ENCODE measurements at regions not wholly inside any gene's neighbourhood (a gene's known extent, or its start where the extent isn't known, plus 50 kb on each side); places are given as distances from the start of the nearest gene placed in this dataset.
"Not testable (repeated sequence)": the region's sequence is repeated elsewhere in the genome, so short reads cannot be mapped to it uniquely, and the experiment has no call there.

DNA sequence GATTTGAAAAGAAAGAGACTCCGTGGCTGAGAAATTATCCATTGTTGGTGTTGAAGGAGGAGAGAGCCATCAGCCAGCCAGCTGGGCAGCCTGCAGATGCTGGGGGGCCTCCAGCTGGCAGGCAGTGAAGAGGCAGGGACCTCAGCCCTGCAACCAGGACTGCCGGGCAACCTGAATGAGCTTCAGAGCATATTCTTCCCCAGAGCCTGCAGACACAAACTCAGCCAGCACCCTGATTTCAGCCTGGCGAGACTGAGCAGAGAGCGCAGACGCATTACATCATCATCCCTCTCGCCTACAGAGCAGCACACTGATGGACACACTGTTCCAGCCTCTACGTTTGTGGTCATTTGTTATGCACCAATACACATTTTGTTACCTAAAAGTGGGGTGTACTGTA, 150.7 kb upstream of the RAB6C start:
- no peaks in the 10 kb centered on the region for H3K27me3 ChIP-seq (ENCODE audit: control insufficient read depth, insufficient read depth, low read length)
- no peak overlapping the region for H3K4me3 ChIP-seq (ENCODE audit: low read depth, low read length)
- H3K36me3 ChIP-seq (ENCODE audit: control insufficient read depth, insufficient read depth, low read length) = no peaks in the 10 kb centered on the region
- H3K27ac ChIP-seq = no peak overlapping the region
- no peak overlapping the region for H2AFZ ChIP-seq
- no peak overlapping the region for H3K9ac ChIP-seq
- H3K9me3 ChIP-seq (ENCODE audit: control insufficient read depth, low read length) = peaks cover 2% of the 10 kb centered on the region
- no peaks in the 10 kb centered on the region for H3K4me1 ChIP-seq
- TF ChIP-seq, protein P1, sequence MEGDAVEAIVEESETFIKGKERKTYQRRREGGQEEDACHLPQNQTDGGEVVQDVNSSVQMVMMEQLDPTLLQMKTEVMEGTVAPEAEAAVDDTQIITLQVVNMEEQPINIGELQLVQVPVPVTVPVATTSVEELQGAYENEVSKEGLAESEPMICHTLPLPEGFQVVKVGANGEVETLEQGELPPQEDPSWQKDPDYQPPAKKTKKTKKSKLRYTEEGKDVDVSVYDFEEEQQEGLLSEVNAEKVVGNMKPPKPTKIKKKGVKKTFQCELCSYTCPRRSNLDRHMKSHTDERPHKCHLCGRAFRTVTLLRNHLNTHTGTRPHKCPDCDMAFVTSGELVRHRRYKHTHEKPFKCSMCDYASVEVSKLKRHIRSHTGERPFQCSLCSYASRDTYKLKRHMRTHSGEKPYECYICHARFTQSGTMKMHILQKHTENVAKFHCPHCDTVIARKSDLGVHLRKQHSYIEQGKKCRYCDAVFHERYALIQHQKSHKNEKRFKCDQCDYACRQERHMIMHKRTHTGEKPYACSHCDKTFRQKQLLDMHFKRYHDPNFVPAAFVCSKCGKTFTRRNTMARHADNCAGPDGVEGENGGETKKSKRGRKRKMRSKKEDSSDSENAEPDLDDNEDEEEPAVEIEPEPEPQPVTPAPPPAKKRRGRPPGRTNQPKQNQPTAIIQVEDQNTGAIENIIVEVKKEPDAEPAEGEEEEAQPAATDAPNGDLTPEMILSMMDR (IDR thresholded peaks at IDR 0.05) = no peak
- no peak overlapping the region for H3K4me2 ChIP-seq (ENCODE audit: low read length)
- no peaks in the 10 kb centered on the region for H3K79me2 ChIP-seq

DNA sequence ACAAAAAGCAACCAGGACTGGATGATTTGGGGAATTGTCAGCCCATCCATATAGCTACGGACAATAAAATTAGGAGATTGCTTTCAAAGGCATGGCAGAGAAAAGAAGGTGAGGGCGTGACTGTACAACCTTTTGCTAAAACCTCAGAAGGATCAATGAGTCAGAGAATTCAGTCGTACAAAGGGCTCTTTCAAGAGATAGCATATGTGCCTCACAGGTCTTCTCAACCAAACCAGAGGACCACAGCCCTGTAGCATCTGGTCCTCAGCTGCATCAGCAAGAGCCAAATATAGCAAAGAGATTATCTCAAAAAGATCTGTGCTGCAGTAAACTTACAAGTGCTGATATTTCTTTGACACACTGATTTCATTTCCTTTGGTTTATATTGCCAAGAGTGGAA, 149.9 kb upstream of the RAB6C start:
- H3K9ac ChIP-seq = no peak overlapping the region
- TF ChIP-seq, protein P1 (IDR thresholded peaks at IDR 0.05) = no peak
- no peak overlapping the region for H3K4me3 ChIP-seq (ENCODE audit: low read depth, low read length)

DNA sequence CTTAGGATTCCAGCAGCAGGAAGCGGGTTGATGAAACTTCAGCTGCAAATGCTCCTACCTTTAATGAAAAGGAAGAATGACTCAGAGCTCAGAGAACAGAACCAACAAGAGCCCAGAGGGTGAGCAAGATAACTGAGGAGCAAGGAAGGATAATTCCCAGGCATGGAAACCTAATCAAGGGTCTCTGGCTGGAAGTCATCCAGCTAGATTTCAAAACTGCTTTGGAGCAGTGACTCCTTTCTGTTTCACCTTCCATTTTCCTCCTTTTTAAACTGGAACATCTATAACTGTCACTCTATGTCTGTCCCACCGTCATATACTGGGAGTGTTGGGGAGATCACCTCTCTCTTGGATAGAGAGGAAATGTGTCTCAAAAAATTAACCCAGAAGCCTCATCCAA, 148.4 kb upstream of the RAB6C start:
- H3K4me1 ChIP-seq = no peaks in the 10 kb centered on the region
- H3K27ac ChIP-seq = no peak overlapping the region
- H3K27me3 ChIP-seq (ENCODE audit: control insufficient read depth, insufficient read depth, low read length) = no peaks in the 10 kb centered on the region
- H3K4me2 ChIP-seq (ENCODE audit: low read length) = no peak overlapping the region
- TF ChIP-seq, protein P1 (IDR thresholded peaks at IDR 0.05) = no peak
- H3K36me3 ChIP-seq (ENCODE audit: control insufficient read depth, insufficient read depth, low read length) = no peaks in the 10 kb centered on the region
- H3K9ac ChIP-seq = no peak overlapping the region
- no peak overlapping the region for H3K4me3 ChIP-seq (ENCODE audit: low read depth, low read length)
- no peak overlapping the region for H2AFZ ChIP-seq
- no peaks in the 10 kb centered on the region for H3K79me2 ChIP-seq
- H3K9me3 ChIP-seq (ENCODE audit: control insufficient read depth, low read length) = peaks cover 2% of the 10 kb centered on the region

More for the DNA sequence above, 149.9 kb upstream of the RAB6C start:
- no peaks in the 10 kb centered on the region for H3K27me3 ChIP-seq (ENCODE audit: control insufficient read depth, insufficient read depth, low read length)
- H3K4me1 ChIP-seq = no peaks in the 10 kb centered on the region
- no peak overlapping the region for H3K4me2 ChIP-seq (ENCODE audit: low read length)
- H2AFZ ChIP-seq = no peak overlapping the region
- peaks cover 2% of the 10 kb centered on the region for H3K9me3 ChIP-seq (ENCODE audit: control insufficient read depth, low read length)
- no peaks in the 10 kb centered on the region for H3K36me3 ChIP-seq (ENCODE audit: control insufficient read depth, insufficient read depth, low read length)
- no peak overlapping the region for H3K27ac ChIP-seq
- no peaks in the 10 kb centered on the region for H3K79me2 ChIP-seq

DNA sequence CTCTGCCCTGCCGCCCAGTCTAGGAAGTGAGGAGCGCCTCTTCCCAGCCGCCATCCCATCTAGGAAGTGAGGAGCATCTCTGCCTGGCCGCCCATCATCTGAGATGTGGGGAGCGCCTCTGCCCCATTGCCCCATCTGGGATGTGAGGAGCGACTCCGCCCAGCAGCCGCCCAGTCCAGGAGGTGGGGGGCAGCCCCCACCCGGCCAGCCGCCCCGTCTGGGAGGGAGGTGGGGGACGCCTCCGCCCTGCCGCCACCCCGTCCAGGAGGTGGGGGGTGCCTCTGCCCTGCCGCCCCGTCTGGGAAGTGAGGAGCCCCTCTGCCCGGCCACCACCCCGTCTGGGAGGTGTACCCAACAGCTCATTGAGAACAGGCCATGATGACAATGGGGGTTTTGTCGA, 146.0 kb upstream of the RAB6C start:
- H3K4me1 ChIP-seq; H3K9me3 ChIP-seq (ENCODE audit: control insufficient read depth, low read length); H3K27me3 ChIP-seq (ENCODE audit: control insufficient read depth, insufficient read depth, low read length); H3K4me2 ChIP-seq (ENCODE audit: low read length); H3K4me3 ChIP-seq (ENCODE audit: low read depth, low read length); H3K27ac ChIP-seq; H3K36me3 ChIP-seq (ENCODE audit: control insufficient read depth, insufficient read depth, low read length); H2AFZ ChIP-seq; H3K79me2 ChIP-seq; H3K9ac ChIP-seq: not testable (repeated sequence)

DNA sequence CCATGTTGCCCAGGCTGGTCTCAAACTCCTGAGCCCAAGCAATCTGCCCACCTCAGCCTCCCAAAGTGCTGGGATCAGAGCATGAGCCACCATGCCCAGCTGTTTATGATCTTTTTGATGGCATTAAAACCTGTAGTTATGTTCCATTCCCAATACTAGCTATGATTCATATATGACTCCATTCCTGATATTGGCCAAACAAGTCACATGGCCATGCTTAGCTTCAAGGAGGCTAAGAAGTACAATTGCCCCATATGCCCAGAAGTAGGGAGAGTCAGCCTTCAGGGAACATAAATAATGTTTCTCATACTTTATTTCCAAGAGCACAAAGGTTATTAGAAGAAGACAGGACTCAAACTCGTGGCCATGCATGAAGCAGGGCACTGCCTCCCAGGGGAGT, 132.4 kb upstream of the RAB6C start:
- Histone ChIP-seq H3K4me3 (ENCODE audit: low read depth, low read length) (no peak overlapping the region), H3K4me2 (ENCODE audit: low read length) (no peak overlapping the region), H3K4me1 (no peaks in the 10 kb centered on the region), H3K27me3 (ENCODE audit: control insufficient read depth, insufficient read depth, low read length) (no peaks in the 10 kb centered on the region), H3K36me3 (ENCODE audit: control insufficient read depth, insufficient read depth, low read length) (no peaks in the 10 kb centered on the region), H3K9ac (no peak overlapping the region), H3K27ac (no peak overlapping the region), H3K79me2 (no peaks in the 10 kb centered on the region), H2AFZ (no peak overlapping the region), H3K9me3 (ENCODE audit: control insufficient read depth, low read length) (peaks cover 3% of the 10 kb centered on the region)
- TF ChIP-seq, protein P1 (IDR thresholded peaks at IDR 0.05) = no peak

Measured in parathyroid adenoma (tissue), 2 donors.